ENCODE measurements at regions not wholly inside any gene's neighbourhood (a gene's known extent, or its start where the extent isn't known, plus 50 kb on each side); places are given as distances from the start of the nearest gene placed in this dataset.

- no peak for DNase-seq
- Histone ChIP-seq H3K27ac (replicated peaks) (no peak overlapping the region), H3K4me3 (no peak overlapping the region), H3K9me3 (replicated peaks) (no peaks in the 10 kb centered on the region), H3K4me1 (no peaks in the 10 kb centered on the region), H3K36me3 (no peaks in the 10 kb centered on the region), H3K27me3 (ENCODE audit: low read depth) (no peaks in the 10 kb centered on the region)
- intact Hi-C loops (cut with micrococcal nuclease), result loop anchor here (10.0 kb wide), 1 partner anchor 49 kb away; no protein-coding TSS in a partner anchor
- TF ChIP-seq CTCF (IDR thresholded peaks at IDR 0.05; ENCODE audit: borderline replicate concordance), result no peak
Measured at GRCh38 chr16:35626041-35626440, 2166.6 kb downstream of the TP53TG3F start.

DNA sequence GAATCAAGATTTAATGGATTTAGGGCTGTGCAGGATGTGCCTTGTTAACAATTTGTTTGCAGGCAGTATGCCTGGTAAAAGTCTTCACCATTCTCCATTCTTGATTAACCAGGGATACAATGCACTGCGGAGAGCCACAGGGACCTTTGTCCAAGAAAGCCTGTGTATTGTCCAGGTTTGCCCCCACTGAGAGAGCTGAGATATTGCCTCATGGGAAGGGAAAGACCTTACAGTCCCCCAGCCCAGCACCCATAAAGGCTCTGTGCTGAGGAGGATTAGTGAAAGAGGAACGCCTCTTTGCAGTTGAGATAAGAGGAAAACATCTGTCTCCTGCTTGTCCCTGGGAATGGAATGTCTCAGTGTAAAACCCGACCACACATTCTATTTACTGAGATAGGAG is 2169.6 kb downstream of the TP53TG3F start:
- Histone ChIP-seq H3K27me3 (ENCODE audit: low read depth) (no peaks in the 10 kb centered on the region), H3K4me3 (no peak overlapping the region), H3K4me1 (no peaks in the 10 kb centered on the region), H3K9me3 (replicated peaks) (no peaks in the 10 kb centered on the region), H3K27ac (replicated peaks) (no peak overlapping the region), H3K36me3 (no peaks in the 10 kb centered on the region)
- intact Hi-C loops (cut with micrococcal nuclease), result loop anchor here (10.0 kb wide), 1 partner anchor 46 kb away; no protein-coding TSS in a partner anchor
- TF ChIP-seq CTCF (IDR thresholded peaks at IDR 0.05; ENCODE audit: borderline replicate concordance), result no peak
- DNase-seq, result no peak

DNA sequence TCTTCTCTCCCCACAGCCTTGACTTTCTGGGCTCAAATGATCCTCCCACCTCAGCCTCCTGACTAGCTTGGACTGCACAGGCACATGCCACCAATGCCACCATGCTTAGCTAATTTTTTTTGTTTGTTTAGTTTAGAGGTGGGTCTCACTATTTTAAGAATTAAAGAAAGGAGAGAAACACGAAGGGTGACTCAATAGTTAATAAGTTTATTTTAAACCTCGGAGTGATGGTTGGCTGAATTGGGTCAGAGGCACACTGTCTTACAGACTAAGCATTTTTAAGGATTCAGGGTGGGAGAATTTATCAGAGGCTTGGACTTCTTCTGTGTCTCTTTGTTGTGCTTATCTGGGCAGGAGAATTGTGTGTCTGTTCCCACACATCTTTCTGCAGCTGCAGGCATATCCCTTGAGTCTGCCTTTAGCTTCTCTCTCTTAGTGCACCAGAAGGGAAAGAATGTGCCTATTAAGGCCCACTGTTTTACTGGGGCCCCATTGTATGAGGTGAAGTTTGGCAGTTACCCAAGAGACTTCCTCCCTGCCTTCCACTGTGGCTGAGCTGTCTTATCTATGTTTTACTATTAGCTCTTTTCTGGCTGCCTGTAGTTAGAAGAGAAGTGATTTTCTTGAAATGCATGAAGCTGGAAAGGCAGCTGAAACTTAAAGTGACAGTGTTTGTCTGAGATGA is 2172.0 kb downstream of the TP53TG3F start:
- Histone ChIP-seq H3K4me3 (no peak overlapping the region), H3K27ac (replicated peaks) (no peak overlapping the region), H3K27me3 (ENCODE audit: low read depth) (no peaks in the 10 kb centered on the region), H3K36me3 (no peaks in the 10 kb centered on the region), H3K4me1 (no peaks in the 10 kb centered on the region), H3K9me3 (replicated peaks) (peaks cover 6% of the 10 kb centered on the region)
- DNase-seq, result no peak
- intact Hi-C loops (cut with micrococcal nuclease), result no loop called here
- TF ChIP-seq CTCF (IDR thresholded peaks at IDR 0.05; ENCODE audit: borderline replicate concordance), result no peak

GRCh38 chr16:35636480-35637230 is 2177.2 kb downstream of the TP53TG3F start:
- no peaks in the 10 kb centered on the region for H3K4me1 ChIP-seq
- peaks cover 6% of the 10 kb centered on the region for H3K9me3 ChIP-seq (replicated peaks)
- no peak for DNase-seq
- TF ChIP-seq CTCF (IDR thresholded peaks at IDR 0.05; ENCODE audit: borderline replicate concordance), result no peak
- H3K4me3 ChIP-seq, result no peak overlapping the region
- H3K27ac ChIP-seq (replicated peaks), result no peak overlapping the region
- no peaks in the 10 kb centered on the region for H3K36me3 ChIP-seq
- intact Hi-C loops (cut with micrococcal nuclease), result no loop called here
- no peaks in the 10 kb centered on the region for H3K27me3 ChIP-seq (ENCODE audit: low read depth)

DNA sequence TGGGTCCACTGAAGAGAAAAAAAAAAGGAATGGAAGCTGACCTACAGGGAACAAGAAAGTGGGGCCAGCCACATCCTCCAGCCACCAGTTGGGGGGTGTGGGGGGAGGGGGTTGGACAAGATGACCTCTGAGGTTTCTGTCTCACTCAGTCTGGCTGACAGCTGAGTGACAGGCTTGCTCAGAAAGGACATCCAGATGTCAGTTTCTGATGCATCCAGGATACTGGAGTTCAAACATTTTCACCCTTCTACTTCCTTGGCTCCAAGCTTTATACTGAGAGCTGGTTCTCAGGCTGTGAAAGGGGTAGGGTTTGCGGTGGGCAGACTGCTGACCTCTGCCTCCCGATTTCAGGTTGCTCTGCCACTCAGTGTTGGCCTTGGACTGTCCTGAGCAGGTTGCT is 2178.3 kb downstream of the TP53TG3F start:
- no peak for DNase-seq
- no peak for TF ChIP-seq CTCF (IDR thresholded peaks at IDR 0.05; ENCODE audit: borderline replicate concordance)
- Histone ChIP-seq H3K27ac (replicated peaks) (no peak overlapping the region), H3K4me1 (no peaks in the 10 kb centered on the region), H3K36me3 (no peaks in the 10 kb centered on the region), H3K4me3 (no peak overlapping the region), H3K27me3 (ENCODE audit: low read depth) (no peaks in the 10 kb centered on the region), H3K9me3 (replicated peaks) (peaks cover 6% of the 10 kb centered on the region)
- intact Hi-C loops (cut with micrococcal nuclease), result no loop called here
